ENCODE measurements at regions not wholly inside any gene's neighbourhood (a gene's known extent, or its start where the extent isn't known, plus 50 kb on each side); places are given as distances from the start of the nearest gene placed in this dataset.

DNA sequence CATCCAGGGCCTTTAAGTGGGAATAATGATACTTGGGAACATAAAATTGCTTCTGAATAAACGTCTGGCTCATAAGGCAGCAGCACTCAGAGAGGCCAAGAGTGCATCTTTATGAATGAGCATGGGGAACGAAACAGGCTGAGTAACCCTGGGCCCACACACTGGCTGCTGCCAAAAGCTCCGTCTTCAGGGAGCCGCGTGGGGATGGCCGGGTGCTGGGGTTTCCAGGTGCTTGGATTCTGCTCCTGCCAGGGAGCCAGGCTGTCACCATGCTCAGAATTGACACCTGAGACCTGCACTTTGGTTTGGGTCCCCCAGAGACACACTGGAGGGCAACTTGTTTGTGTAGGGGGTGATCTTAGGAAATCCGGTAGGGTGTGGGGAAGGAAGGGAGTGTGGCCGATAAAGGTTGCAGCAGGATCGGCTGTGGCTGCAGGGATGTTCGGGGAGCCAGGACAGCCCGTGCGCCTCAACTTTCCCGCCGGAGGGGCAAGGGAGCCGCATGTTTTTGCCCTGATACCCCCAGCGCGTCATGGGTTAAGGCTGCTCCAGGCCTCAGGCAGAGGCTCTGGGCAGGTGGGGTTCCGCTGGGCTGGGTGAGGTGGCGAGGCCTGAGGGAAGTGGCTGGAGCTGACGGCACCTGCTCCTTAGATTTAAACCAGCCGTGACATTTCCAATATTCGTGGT is 101.8 kb downstream of the YTHDF1 start:
- no peak overlapping the region for H2AFZ ChIP-seq (ENCODE audit: insufficient read depth, low read depth, low read length, poor library complexity, severe bottlenecking)
- peaks cover 0 to 21% (median 0%) of the 10 kb centered on the region in 4 experiments for H3K27me3 ChIP-seq (replicated peaks in 1 of 4; ENCODE audit: control extremely low read depth in 1 of 4, control insufficient read depth in 3 of 4, insufficient read depth in 4 of 4, low read length in 3 of 4)
- no peak overlapping the region for H3K4me2 ChIP-seq (replicated peaks; ENCODE audit: low read depth, low read length, poor library complexity, severe bottlenecking)
- no peak overlapping the region for H3K27ac ChIP-seq (ENCODE audit: low read length in 2 of 2)
- DNase-seq (no peak), ATAC-seq (ENCODE audit: low read depth) (no peak)
- intact Hi-C loops (cut with micrococcal nuclease): no loop called here
- peaks cover 2 to 32% (median 6%) of the 10 kb centered on the region in 3 donors for H3K9me3 ChIP-seq (ENCODE audit: control extremely low read depth in 1 of 3, control insufficient read depth in 2 of 3, insufficient read depth in 1 of 3, low read length in 2 of 3)
- Mint-ChIP-seq H3K27me3 (peaks cover 30% of the 10 kb centered on the region), H3K4me1 (no peaks in the 10 kb centered on the region), H3K9me3 (ENCODE audit: insufficient read depth) (no peaks in the 10 kb centered on the region), H3K4me3 (no peak overlapping the region), H3K27ac (no peak overlapping the region)
- no peaks in the 10 kb centered on the region for H3K79me2 ChIP-seq (ENCODE audit: control insufficient read depth, insufficient read depth, low read length)
- TF ChIP-seq, protein P1, sequence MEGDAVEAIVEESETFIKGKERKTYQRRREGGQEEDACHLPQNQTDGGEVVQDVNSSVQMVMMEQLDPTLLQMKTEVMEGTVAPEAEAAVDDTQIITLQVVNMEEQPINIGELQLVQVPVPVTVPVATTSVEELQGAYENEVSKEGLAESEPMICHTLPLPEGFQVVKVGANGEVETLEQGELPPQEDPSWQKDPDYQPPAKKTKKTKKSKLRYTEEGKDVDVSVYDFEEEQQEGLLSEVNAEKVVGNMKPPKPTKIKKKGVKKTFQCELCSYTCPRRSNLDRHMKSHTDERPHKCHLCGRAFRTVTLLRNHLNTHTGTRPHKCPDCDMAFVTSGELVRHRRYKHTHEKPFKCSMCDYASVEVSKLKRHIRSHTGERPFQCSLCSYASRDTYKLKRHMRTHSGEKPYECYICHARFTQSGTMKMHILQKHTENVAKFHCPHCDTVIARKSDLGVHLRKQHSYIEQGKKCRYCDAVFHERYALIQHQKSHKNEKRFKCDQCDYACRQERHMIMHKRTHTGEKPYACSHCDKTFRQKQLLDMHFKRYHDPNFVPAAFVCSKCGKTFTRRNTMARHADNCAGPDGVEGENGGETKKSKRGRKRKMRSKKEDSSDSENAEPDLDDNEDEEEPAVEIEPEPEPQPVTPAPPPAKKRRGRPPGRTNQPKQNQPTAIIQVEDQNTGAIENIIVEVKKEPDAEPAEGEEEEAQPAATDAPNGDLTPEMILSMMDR (IDR thresholded peaks at IDR 0.05): no peak
- TF ChIP-seq EZH2 (IDR thresholded peaks at IDR 0.05; ENCODE audit: borderline replicate concordance, insufficient read depth, low read depth, low read length, poor library complexity, severe bottlenecking): no peak
- no peaks in the 10 kb centered on the region for H3K4me1 ChIP-seq (ENCODE audit: control insufficient read depth in 2 of 2, insufficient read depth in 2 of 2, low read length in 2 of 2)
- H3K9ac ChIP-seq (ENCODE audit: low read length): no peak overlapping the region
- H3K4me3 ChIP-seq (ENCODE audit: control extremely low read depth in 1 of 5, extremely low read depth in 1 of 5, insufficient read depth in 1 of 5, low read depth in 2 of 5, low read length in 4 of 5): no peak overlapping the region
- H4K20me1 ChIP-seq (ENCODE audit: control insufficient read depth, insufficient read depth, low read length, poor library complexity, severe bottlenecking): no peaks in the 10 kb centered on the region
- no peaks in the 10 kb centered on the region for H3K36me3 ChIP-seq (replicated peaks in 1 of 2; ENCODE audit: control extremely low read depth in 1 of 2, control insufficient read depth in 1 of 2, extremely low read depth in 1 of 2, insufficient read depth in 2 of 2, low read length in 1 of 2)
- POLR2A ChIA-PET: no interaction called here
- 71% methylated on average over 22 of the region's 22 CpGs for WGBS (ENCODE audit: insufficient coverage)
- CTCF ChIA-PET: no interaction called here

DNA sequence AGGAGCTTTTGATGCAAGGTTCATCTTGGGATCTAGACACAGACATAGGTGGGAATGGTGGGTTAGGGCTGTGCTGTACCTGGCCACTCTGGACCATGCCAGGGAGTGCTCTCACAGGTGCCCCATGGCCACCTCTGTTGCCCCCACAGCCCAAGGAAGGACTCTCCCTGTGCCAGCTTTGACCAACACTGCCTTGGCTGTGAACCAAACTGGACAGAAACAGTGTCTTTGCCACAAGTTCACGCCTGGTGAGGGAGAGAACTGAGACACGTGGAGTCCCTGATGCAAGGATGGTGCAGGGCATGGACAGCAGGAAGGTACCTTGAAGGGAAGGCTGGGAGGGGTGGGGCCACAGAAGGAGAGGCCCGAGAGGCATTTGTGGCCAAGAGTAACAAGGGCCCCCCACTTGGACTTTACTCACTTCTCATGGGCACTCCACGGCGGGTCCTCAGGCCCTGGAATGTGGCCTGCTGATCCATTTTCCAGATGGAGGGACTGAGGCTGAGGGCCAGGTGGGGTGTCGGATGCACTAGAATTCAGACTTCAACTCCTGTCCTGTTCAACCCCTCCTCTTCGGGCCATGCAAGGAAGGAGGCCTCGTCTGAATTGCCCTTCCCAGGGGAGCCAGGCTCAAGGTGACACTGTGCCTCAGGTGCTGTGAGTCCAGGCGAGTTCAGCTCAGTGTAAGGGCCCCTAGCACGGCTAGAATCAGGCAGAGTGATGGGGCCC is 103.3 kb downstream of the YTHDF1 start:
- H3K4me1 ChIP-seq (ENCODE audit: control insufficient read depth in 2 of 2, insufficient read depth in 2 of 2, low read length in 2 of 2): no peaks in the 10 kb centered on the region
- WGBS (ENCODE audit: insufficient coverage): 75% methylated on average over 9 of the region's 10 CpGs
- Mint-ChIP-seq H3K9me3 (ENCODE audit: insufficient read depth) (no peaks in the 10 kb centered on the region), H3K4me3 (no peak overlapping the region), H3K27ac (no peak overlapping the region), H3K27me3 (peaks cover 30% of the 10 kb centered on the region), H3K4me1 (no peaks in the 10 kb centered on the region)
- ChIA-PET CTCF (no interaction called here), POLR2A (no interaction called here)
- no peak overlapping the region for H3K9ac ChIP-seq (ENCODE audit: low read length)
- peaks cover 2 to 37% (median 8%) of the 10 kb centered on the region in 3 donors for H3K9me3 ChIP-seq (ENCODE audit: control extremely low read depth in 1 of 3, control insufficient read depth in 2 of 3, insufficient read depth in 1 of 3, low read length in 2 of 3)
- H3K4me3 ChIP-seq (ENCODE audit: control extremely low read depth in 1 of 5, extremely low read depth in 1 of 5, insufficient read depth in 1 of 5, low read depth in 2 of 5, low read length in 4 of 5): no peak overlapping the region
- intact Hi-C loops (cut with micrococcal nuclease): no loop called here
- no peak overlapping the region for H3K4me2 ChIP-seq (replicated peaks; ENCODE audit: low read depth, low read length, poor library complexity, severe bottlenecking)
- TF ChIP-seq, protein P1 (IDR thresholded peaks at IDR 0.05): no peak
- TF ChIP-seq EZH2 (IDR thresholded peaks at IDR 0.05; ENCODE audit: borderline replicate concordance, insufficient read depth, low read depth, low read length, poor library complexity, severe bottlenecking): no peak
- no peak overlapping the region for H2AFZ ChIP-seq (ENCODE audit: insufficient read depth, low read depth, low read length, poor library complexity, severe bottlenecking)
- H3K79me2 ChIP-seq (ENCODE audit: control insufficient read depth, insufficient read depth, low read length): no peaks in the 10 kb centered on the region
- DNase-seq (no peak), ATAC-seq (ENCODE audit: low read depth) (no peak)
- H3K36me3 ChIP-seq (replicated peaks in 1 of 2; ENCODE audit: control extremely low read depth in 1 of 2, control insufficient read depth in 1 of 2, extremely low read depth in 1 of 2, insufficient read depth in 2 of 2, low read length in 1 of 2): no peaks in the 10 kb centered on the region
- no peaks in the 10 kb centered on the region for H4K20me1 ChIP-seq (ENCODE audit: control insufficient read depth, insufficient read depth, low read length, poor library complexity, severe bottlenecking)
- peaks cover 0 to 21% (median 0%) of the 10 kb centered on the region in 4 experiments for H3K27me3 ChIP-seq (replicated peaks in 1 of 4; ENCODE audit: control extremely low read depth in 1 of 4, control insufficient read depth in 3 of 4, insufficient read depth in 4 of 4, low read length in 3 of 4)
- H3K27ac ChIP-seq (ENCODE audit: low read length in 2 of 2): no peak overlapping the region

Measured in B cell (primary cell).